Ovary (tissue), 3 donors: ENCODE measurements at regions not wholly inside any gene's neighbourhood (a gene's known extent, or its start where the extent isn't known, plus 50 kb on each side); places are given as distances from the start of the nearest gene placed in this dataset.

Source experiments
- POLR2A ChIP-seq: fragments of 450-650 bp; IDR thresholded peaks from one replicate; pipeline ENCODE4 v1.6.1; 2017; ENCODE audit warnings: antibody characterized with exemption, mild to moderate bottlenecking, moderate library complexity
- TF ChIP-seq, protein P1 (sequence below), 3 donors: fragments of 450-650 bp in 2 of 3; fragments of 200-600 bp in 1 of 3; IDR thresholded peaks; one replicate each; pipeline versions ENCODE4 v1.5.1 to v1.8.0; 2016 to 2022; ENCODE audit warnings: antibody characterized with exemption in 3 of 3, mild to moderate bottlenecking in 1 of 3
- donor health status: DM: no; HTN: no; CAD: no.

DNA sequence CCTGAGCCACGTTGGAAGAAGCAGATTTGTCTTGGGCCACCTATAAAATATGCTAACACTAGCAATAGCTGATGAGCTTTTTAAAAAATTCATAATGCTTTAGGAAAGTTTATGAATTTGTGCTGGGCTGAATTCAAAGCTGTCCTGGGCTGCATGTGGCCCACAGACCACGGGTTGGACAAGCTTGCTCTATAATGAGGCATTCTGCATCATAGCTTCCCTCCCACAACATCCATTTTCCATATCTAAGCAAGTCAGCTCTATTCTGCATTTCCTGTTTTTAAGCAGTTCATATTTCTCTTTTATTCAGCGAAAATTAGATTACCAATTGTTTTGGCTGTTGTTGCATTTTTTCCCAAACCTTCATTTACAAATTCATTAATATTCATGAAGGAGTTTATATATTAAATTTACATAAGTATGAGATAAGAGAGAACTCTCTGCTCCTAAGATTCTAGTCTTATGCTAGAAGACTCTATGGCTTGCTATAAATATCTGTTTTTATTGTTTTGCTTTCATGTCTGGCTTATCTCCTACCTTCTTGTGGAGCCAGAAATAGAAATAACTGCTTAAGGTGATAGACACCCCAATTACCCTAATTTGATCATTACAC is 114.5 kb upstream of the HNRNPA3 start:
- TF ChIP-seq POLR2A, result no peak
- TF ChIP-seq, protein P1, sequence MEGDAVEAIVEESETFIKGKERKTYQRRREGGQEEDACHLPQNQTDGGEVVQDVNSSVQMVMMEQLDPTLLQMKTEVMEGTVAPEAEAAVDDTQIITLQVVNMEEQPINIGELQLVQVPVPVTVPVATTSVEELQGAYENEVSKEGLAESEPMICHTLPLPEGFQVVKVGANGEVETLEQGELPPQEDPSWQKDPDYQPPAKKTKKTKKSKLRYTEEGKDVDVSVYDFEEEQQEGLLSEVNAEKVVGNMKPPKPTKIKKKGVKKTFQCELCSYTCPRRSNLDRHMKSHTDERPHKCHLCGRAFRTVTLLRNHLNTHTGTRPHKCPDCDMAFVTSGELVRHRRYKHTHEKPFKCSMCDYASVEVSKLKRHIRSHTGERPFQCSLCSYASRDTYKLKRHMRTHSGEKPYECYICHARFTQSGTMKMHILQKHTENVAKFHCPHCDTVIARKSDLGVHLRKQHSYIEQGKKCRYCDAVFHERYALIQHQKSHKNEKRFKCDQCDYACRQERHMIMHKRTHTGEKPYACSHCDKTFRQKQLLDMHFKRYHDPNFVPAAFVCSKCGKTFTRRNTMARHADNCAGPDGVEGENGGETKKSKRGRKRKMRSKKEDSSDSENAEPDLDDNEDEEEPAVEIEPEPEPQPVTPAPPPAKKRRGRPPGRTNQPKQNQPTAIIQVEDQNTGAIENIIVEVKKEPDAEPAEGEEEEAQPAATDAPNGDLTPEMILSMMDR (IDR thresholded peaks at IDR 0.05), result no peak
